T-helper 17 cell (primary cell): ENCODE measurements at regions not wholly inside any gene's neighbourhood (a gene's known extent, or its start where the extent isn't known, plus 50 kb on each side); places are given as distances from the start of the nearest gene placed in this dataset.

ENCODE experiments used
- ATAC-seq: fragments of 150-1000 bp; cut with Tn5 transposase; 2 replicates; pipeline ENCODE4 v1.10.0; 2021; ENCODE audit warnings: mild to moderate bottlenecking, moderate library complexity
- DNase-seq, 3 donors: peaks; one replicate each; pipeline versions ENCODE4 v3.0.0 to v3.0.0-alpha.2; 2020 to 2021
- H3K9me3 ChIP-seq: one replicate; pipeline ENCODE4 v1.7.0; 2013; ENCODE audit warnings: low read length, mild to moderate bottlenecking; ENCODE audit not compliant: control insufficient read depth, poor library complexity, severe bottlenecking
- H3K27ac Mint-ChIP-seq: one replicate; pipeline ENCODE4 v1.8.0; 2022; ENCODE audit warnings: mild to moderate bottlenecking, moderate library complexity, mixed read lengths
- H3K27me3 Mint-ChIP-seq: one replicate; pipeline ENCODE4 v1.8.0; 2022; ENCODE audit warnings: mixed read lengths
- H3K36me3 Mint-ChIP-seq: one replicate; pipeline ENCODE4 v1.8.0; 2022; ENCODE audit warnings: low read depth, mixed read lengths
- H3K4me1 Mint-ChIP-seq: one replicate; pipeline ENCODE4 v1.8.0; 2022; ENCODE audit warnings: mild to moderate bottlenecking, mixed read lengths
- H3K4me3 Mint-ChIP-seq: one replicate; pipeline ENCODE4 v1.8.0; 2022; ENCODE audit warnings: mild to moderate bottlenecking, moderate library complexity, mixed read lengths

DNA sequence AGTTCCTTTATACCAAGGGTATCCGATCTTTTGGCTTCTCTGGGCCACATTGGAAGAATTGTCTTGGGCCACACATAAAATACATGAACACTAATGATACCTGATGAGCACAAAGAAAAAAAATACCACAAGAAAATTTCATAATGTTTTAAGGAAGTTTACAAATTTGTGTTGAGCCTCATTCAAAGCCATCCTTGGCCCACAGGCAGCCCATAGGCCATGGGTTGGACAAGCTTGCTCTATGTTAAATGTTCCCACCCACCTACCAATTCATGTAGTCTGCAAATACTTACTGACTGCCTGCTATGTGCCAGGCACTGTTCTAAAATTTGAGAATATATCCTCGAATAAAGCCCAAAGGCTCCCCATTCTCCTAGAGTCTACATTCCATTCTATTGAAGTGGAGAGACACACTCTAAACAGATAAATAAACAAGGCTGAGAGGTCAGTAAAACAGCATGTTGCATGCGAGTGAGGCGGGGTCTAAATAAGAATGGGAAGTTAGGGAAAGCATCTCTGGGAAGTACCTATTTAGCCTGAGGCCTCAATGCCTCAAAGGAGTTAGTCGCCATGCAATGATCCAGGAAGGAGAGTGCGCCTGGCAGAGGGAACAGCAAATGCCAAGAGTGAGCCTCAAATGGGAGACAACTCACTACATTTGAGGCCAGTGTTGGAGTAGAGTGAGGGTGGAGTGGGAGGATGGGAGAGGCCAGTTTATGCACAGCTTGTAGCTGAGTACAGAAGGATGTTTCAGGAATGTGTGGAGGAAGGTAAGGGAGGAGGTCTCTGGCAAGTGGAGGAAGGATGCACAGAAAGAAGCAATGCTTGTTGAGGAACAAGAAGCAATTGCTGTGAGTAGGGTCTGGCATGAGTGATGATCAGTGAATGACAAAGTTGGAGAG, 52.5 kb upstream of the CLDN10 start:
- no peak overlapping the region for H3K27ac Mint-ChIP-seq
- H3K27me3 Mint-ChIP-seq = peaks cover 29% of the 10 kb centered on the region
- peaks cover 4% of the 10 kb centered on the region for H3K36me3 Mint-ChIP-seq
- no peak for ATAC-seq
- no peaks in the 10 kb centered on the region for H3K4me1 Mint-ChIP-seq
- H3K9me3 ChIP-seq = no peaks in the 10 kb centered on the region
- no peak overlapping the region for H3K4me3 Mint-ChIP-seq
- no peak for DNase-seq

DNA sequence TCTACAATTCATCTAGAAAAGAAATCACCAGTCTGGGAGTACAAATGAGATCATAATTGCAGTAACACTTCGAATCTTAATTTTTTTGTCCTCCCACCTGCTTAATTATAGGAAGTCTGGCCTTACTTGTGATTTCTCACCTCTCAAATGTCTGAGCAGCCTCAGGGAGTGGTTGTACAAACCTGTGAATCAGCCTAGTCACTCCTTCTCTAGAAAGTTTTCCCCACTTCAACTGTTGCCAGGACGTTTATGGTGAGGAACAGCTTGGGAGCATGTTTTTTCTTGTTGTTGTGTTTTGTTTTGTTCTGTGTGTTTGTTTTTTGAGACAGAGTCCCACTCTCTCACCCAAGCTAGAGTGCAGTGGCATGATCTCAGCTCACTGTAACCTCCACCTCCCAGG, 50.3 kb upstream of the CLDN10 start:
- H3K27me3 Mint-ChIP-seq = peaks cover 42% of the 10 kb centered on the region
- no peaks in the 10 kb centered on the region for H3K9me3 ChIP-seq
- no peak overlapping the region for H3K4me3 Mint-ChIP-seq
- peaks cover 2% of the 10 kb centered on the region for H3K4me1 Mint-ChIP-seq
- H3K36me3 Mint-ChIP-seq = peaks cover 2% of the 10 kb centered on the region
- H3K27ac Mint-ChIP-seq = no peak overlapping the region
- DNase-seq (no peak), ATAC-seq (no peak)
